ENCODE measurements at regions not wholly inside any gene's neighbourhood (a gene's known extent, or its start where the extent isn't known, plus 50 kb on each side); places are given as distances from the start of the nearest gene placed in this dataset.

DNA sequence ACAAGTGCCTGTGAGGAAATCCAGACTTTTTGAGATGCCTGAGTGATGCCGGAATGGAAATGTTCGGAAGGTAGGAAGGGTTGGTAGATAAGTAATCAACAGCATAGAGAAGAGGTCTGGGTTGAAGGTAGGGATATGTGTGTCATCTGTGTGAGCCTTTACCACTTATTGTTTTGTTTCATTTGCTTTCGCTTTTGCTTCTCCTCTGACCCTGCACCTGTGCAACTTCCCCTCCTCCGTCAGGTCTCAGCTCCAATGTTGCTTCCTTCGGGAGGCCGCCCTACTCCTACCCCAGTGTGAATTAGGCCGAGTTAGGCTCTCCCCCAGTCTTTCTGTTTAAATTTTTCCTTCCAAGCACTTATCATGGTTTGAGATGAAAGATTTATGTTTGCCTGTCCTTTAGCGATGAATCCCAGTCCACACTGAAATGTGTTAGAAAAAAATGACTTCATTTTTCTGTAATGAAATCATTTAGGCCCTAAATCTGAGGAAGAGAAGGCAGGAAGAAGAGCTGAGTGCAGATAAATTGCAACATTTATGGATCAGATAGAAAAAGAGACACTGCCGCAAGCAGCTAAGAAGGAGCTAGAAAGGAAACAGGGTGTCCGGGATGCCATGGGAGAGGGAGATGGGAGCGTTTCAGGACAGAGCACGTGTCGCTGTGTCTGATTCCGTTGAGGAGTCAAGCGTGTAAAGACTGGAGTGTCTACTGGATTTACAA lies 139.6 kb upstream of the PELI1 start:
- DNase-seq = no peak

DNA sequence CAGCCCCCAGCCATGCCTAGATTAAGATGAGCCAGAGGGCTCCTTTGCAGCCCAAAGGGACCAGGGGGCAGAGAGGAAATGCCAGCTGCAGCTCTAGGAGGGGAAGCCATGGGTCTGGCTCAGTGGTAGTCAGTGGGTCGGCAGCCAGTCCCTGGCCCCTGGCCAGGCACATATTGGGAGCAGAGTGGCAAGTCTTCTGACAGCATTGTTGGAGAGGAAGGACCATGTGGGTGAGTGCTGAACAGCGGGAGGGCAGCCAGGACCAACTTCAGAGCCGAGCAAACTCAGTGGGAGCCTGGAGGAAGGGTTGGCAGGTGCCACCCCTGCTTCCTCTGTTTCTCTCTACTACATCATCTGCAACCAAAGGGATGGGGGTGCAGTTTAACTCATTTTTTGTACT lies 140.5 kb upstream of the PELI1 start:
- no peak for DNase-seq

DNA sequence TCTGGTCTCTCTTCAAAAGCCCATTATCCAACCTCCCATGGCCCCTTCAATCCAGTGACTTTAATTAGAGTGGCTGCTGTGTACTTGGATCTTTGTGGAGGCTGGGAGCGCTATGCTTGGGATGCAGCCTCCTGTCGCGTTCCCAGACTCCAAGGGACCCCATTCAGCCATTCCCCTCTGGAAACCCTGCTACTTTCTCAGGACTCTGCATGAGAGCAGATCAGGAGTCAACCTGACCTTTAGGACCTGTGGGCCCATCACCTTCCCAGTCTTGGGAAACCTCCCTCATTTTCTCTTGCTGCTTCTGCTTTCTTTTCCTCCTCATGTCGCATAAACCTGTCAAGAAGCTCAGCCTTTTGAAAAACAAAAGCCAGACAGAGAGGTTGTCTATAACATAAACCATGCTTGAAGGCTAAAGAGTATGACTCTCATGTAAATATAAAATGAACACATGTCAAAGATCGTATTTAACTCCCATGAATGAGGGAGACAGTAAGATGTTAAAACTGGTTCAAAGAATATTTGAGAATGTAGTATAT lies 143.1 kb upstream of the PELI1 start:
- DNase-seq = no peak

DNA sequence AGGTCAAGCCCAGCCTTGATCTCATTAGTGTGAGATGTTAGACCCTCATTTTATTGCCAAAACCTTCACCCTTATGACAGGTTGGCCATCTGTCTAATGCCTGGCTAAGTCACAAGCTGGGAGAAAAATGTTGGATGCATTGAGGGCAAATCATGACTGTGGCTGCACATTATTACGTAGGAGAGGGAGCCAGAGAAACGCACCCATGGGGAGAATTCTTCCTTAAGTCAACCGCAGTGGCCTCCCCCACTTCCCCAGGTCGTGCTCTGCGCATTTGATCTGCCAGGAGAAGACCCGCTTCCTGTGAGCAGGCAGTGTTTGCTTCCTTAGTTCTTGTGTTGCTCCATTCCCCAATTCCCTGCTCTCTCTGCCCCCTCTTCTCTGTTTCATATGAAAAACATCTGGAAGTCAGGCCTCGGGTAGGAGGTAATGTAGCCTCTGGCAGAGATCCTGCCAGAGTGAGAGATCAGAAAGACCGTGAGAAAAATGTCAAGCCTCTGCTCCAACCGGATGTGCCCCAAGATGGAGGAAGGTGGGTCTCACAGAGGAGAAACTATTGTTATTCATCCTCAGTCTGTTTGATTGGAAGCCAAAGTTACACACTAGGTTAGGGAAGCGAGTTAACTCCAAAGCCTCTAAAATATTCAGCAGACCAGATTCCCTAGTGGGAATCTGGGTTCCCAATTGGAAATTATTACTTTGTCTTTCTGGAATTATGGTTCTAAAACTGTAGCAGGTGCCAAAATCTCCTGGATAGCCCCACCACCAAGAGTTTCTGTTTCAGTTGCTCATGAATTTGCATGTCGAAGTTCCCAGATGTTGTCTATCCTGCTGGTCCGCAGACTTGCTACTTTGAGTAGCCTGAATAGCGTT lies 144.3 kb upstream of the PELI1 start:
- DNase-seq = no peak

DNA sequence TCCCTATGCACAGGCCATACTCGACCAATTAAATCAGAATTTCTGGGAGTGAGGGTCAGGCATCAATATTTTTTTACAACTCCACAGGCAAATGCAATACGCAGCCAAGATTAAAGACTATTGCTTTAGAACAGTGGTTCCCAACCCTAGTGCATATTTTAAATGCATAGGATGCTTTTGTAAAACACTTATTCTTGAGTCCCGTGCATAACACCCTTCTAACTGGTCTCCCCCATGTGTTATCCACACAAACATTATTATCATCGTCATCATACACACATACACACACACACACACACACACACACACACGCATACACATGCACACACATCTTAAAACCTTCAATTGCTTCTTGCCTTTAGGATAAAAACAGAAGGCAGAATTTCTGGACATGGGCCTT lies 145.0 kb upstream of the PELI1 start:
- no peak for DNase-seq

DNA sequence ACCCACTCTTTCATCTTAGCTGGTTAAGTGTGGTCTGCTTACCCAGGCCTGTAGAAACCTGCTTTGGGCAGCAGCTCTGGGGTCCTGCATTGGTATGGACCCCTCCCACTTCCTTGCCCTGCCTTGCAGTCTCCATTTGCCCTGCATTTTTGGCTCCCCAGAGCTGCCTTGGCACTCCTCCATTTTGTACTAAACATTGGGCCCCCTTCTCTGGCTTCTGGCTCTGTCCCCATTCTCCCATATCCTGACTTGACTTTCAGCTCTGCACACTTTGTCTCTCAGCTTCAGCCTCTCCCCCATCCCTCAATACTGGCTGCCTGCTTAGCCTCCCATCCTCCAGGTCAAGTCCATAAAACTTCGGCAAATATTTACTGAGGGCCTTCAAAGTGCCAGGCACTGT lies 145.5 kb upstream of the PELI1 start:
- no peak for DNase-seq

DNA sequence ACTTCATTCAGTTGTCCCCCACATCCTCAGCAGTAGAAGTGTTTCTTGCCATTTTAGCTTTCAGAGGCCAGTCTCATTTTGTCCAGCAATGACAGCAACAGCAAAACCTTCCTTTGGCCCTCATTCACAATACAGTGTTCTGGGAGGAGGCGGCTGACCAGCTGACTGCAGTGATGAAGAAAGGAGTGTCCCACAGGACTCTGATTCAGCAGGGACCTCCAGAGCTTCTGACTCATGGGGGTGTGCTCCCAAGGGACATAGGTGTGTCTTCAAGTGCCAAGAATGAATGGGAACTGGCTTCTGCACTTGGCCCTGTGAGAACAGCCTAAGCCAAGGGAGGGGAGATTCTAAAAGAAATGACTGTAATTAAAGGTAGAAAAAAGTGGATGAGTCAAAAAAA lies 147.0 kb upstream of the PELI1 start:
- no peak for DNase-seq

DNA sequence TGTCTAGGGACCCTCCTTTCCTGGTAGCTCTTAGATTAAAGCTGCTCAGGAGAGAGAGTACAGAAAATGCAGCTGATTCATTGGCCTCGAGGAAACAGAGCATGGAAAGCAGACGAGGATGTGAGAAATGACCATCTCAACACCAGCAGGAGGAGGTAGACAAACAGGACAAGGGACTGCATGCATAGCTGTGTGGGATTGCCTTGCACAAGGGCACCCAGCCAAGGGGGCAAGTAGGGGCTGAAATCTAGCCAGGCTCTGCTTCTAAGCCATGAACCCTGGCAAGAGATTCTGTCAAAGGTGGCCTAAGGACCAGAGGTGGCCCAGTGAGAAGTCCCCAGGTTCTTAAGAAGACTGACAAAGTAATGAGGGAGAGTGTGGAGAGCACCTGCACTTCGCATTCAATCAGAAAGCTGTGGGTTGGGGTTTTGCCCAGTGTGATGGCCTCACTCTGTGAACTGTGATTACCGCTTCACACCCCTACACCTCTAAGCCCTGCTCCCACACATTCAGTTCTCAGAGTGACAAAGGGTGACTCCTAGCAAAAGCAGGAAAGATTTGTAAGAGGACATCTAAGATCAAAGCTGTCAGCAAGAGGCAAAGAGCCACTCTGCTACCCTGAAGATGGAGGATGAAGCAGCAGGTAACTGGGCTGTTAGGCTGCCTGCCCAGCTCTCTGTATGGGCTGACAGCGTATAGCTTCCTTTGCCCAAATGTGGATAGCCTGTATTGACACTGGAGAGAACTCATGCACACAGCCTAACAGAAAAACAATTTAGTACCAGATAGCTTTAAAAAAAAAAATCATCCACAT lies 151.3 kb upstream of the PELI1 start:
- DNase-seq = no peak

DNA sequence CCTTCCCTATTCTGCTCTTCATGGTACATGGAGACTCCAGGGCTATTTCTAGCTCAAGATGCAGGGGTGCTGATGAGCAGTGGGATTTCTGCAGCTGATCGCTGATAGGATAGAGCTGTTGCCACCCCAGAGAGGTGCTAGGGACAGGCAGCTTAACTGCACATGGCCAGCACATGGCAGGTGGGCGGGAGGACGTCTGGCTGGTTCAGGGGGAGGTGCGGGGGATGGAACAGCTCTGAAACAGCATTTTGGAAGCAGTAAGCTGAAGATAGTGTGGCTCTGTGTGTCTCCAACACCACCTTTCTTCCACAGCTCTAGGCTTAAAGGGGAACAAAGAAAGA lies 151.9 kb upstream of the PELI1 start:
- no peak for DNase-seq

DNA sequence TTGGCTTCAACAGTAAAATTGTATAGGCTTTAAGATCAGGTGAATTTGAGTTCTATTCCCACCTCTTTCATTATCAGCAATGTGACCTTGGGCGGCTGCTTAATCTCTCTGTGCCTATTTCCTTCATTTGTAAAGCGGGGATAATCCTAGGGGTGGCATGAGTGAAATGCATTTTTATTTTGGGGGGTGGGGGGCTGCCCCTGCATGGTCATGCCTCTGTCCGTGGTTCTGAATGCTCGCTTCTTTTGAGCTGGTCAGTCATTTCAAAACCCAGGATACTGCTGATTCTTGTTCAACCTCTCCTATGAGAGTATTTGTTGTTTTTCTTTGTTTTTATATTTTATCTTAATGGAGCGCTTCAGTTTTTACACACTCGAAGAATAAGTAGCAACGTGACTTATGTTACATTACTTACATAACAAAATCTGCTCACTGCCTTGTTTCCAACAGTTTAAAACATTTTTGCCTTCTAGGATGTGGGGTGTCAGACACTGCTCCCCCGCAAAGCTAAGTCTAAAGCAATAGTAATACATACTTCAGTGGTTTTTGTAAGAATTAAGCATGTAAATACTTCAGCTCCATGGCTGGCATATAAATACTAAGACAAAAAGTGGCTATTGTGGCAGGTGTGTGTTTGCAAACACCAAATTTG lies 152.6 kb upstream of the PELI1 start:
- no peak for DNase-seq

DNA sequence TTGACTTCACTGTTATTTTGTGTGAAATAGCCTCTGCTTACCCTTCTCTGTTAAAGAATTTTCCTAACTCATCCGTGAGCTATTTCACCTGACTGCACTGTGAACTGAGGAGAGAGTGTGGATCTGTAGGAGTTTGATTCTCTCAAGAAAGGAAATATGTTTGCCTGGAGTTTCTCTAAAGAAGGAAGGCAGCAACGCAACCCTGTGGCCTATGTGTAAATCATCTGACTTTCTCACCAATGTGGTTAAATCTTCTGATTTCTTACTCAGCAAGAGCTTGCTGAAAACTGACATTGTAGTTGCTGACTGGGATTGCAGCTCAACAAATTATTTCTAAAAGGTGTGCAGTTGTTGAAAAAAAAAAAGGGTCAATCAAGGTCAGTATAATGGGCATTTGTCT lies 153.9 kb upstream of the PELI1 start:
- DNase-seq = no peak

DNA sequence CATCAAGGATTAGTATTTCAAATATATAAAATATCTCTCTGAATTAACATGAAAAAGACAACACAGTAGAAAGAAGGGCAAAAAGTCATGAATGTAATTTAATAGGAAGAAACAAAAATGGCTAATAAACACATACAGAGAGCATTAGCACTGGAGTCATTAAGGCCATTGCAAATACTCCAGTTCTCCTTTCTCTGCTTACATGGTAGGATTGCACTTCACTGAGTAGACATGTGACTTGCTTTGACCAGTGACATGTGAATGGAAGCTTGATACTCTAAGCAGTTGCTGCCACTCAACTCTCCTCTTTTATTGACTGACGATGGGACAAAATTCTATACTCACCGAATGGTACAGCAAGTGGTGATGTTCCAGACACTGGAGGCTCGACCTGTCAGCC lies 153.9 kb upstream of the LGALSL start:
- DNase-seq = no peak

DNA sequence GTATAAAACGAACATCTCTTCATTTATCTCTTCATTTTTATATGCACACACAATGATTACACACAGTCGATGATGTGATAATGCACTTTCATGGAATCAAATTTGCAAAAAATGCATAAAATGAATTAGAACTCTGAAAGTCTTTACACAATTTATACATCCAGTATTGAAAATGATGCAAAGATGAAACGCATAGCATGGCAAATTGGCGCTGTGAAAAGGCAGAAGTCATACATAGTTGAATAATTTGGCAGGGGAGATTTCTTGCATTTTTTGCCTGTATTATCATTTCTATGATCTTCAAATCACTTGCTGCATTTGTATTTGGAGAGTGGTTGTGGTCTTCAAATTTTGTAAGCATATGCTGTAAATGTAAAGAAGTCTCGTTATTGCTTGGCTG lies 150.7 kb upstream of the LGALSL start:
- DNase-seq = no peak

DNA sequence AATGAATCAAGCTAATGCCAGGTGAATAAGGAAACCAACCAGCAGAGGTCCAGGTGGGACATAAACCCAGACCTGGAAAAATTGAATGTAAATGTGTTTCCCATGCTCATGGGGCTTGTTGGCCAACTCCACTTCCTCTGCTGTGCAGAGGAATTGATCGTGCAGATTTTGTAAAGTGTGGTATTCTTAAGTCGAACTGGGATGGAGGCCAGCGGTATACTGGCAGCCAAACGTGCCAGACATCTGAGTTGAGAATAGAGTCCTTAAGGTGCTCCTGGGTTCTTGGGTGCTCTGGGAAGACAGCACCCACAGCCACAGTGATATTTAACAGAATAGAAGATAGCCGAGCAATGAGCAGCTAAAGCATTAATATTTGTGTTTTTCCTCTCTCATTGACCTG lies 146.5 kb upstream of the LGALSL start:
- no peak for DNase-seq

DNA sequence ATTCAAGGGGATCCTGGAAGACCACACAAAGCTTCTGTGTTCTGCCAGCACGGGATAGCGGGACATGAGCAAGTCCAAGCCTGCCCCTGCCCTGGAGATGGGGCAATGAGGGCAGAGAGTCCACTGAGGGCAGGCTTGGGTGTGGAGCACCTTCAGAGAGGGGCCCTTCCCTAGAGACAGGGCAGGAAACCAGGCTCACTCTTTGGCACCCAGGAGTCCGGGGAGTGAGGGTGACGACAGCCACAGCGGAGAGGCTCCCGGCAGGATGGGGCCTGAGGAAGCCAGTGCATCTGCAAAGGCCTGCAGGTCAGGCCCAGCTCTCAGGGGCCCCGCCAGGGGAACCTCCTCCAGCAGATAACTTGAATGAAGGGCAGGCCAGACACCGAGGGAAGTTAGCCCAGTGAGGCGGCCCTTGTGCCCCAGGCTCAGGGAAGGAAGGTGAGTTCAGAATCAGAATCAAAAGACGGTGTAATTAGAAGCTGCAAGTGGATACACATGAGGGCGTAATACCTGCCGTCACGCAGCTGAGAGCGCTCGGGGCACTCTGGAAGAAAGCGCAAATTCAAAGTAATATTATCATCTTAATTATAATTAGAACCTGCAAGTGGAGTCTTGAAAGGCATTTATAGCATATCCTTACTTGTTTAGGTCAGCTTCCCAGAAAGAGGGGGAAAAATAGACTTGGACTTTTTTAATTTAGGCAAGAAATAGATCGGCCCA lies 142.6 kb upstream of the LGALSL start:
- no peak for DNase-seq

DNA sequence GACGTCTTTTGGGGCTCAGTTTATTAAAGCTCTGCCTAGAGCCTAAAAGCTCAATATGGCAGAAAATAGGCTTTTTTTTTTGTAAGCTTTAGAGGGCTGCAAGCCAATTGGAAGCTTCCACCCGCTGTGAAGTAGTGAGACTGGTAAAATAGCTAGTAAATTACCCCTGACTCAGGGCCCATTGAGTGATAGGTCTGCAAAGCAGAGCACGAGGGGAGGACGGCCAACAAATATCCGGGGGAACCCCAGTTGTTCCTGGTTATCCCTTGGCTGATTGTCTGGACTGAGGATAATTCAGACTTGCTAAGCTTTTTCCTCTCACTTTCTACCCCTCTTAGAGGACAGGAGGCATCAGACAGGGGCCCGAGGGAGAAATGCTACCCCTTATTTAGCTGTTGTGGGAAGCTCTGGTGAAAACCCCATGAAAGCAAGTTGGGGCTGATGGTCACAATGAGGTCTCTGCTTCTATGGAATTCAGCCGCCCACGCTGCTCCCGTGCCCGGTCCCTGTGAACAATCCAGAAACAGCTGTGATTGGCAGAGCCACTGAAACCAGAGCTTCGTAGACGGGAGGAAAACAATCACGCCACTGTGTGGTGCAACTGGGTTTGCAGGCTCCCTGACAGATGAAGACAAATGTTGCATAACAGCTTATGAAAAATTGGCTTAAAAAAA lies 141.9 kb upstream of the LGALSL start:
- DNase-seq = peak; percentile 83

DNA sequence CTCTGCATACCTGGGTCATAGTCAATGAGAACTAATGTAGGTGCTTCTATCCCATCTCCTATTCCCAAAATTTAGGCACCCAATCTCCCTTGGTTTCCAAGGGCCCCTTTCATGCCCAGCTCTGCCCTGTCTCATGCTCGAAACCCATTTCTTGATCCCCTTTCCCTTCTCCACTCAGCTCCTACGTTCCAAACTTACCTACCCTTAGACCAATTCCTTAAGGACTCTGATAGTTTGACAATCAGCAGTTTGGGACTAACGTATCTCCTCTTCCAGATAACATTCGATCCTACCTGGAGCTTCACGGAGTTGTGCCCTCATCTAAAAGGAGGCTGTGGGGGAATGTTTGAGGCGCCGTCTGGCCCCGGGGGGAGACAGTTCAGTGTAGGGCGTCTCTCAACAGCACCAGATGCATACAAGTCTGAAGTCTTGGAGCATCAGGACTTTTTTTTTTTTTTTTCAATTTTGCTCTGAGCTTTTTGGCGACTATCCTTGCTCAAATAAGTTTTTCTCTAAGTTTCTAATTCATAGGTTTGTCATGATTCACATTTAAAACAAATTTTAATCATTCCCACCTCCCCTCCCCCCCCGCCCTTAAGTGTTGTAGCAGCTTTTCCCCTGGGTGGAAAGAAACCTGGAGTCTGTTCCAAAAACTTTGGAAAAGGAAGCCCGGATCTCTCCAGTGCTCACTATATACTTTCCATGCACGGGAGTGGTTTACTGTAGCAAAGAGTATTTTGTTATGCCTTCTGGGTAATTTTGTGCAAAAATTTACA lies 141.2 kb upstream of the LGALSL start:
- DNase-seq = no peak

DNA sequence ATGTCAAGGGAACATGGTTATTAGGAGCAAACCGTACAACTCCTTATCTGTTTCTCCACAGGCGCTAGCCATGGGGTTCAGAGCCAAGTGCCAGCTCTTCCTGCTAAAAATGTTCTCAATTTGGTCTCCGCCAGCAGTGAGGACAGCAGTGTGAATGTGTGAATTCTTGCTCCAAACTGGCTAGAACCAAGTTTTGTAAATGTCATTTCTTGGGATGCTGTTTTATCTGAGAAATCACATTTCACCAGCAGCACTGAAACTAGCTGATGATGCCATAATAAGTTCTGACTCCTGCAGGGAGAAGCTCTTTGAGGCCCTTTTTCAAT lies 140.6 kb upstream of the LGALSL start:
- no peak for DNase-seq

DNA sequence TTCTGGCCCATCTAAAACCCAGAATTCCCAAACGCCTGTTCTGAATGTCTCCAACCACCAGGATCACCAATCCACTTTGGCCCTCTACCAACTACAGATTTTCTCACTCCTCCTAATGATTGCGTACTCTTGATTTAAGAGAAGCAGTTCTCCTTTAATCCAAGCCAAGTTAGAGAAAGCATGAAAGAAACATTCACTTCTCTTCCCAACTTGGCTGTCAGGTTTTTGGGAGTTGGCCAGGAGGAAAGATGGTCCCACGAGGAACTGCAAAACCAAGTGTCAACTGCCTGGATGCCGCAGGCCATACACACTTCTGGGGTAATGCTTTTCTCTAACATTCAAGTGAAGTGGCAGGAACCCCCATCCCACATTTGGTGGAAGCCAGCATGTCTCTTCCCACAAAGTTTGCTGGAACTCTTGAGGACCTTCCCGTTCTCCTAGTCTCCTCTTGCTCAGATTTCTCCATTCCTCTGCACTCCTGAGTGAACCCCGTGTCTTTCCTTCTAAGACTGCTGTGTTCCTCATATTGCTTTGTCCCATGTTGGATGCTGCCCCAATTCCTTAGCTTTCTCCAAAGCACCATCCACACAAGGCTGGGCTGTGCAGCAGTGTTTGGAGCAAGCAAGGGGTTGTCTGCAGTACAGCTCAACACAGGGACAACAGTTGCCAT lies 138.5 kb upstream of the LGALSL start:
- DNase-seq = no peak

All from renal pelvis (tissue), 1 donor.